IMR-90 (cell line): ENCODE measurements at regions not wholly inside any gene's neighbourhood (a gene's known extent, or its start where the extent isn't known, plus 50 kb on each side); places are given as distances from the start of the nearest gene placed in this dataset.

Source experiments
- ATAC-seq: fragments of 200-7000 bp; cut with Tn5 transposase; 2 replicates; pipeline ENCODE4 v1.9.1; 2020; ENCODE audit warnings: low read depth, mild to moderate bottlenecking, moderate library complexity
- BruUV-seq: library from RNA; stranded (reverse); fragments of 400-500 nt; replicated peaks from 2 replicates; lab custom pipeline; 2021; lab: Mats Ljungman, UMichigan
- CTCF ChIA-PET: fragments of 300-600 bp; formaldehyde crosslinking; extraction: SDS; loops from one replicate; lab custom pipeline; 2021; ENCODE audit warnings: antibody characterized with exemption; lab: Yijun Ruan, JAX
- POLR2A ChIA-PET: fragments of 300-600 bp; sonication (Branson Sonifier 250); formaldehyde crosslinking; loops from one replicate; lab custom pipeline; 2022; ENCODE audit warnings: antibody characterized with exemption; ENCODE audit not compliant: unreplicated experiment; lab: Charles Lee
- DNase-seq: peaks from one replicate; pipeline ENCODE4 v3.0.0; 2013
- H2AFZ ChIP-seq: replicated peaks from 2 replicates; pipeline ENCODE3; 2013; ENCODE audit warnings: low read length, mild to moderate bottlenecking; ENCODE audit not compliant: poor library complexity
- H2AK5ac ChIP-seq: 2 replicates; pipeline ENCODE4 v1.6.1; 2013; ENCODE audit warnings: low read depth, low read length, inconsistent platforms
- H2AK9ac ChIP-seq: replicated peaks from 2 replicates; pipeline ENCODE3; 2013; ENCODE audit warnings: mild to moderate bottlenecking, low read depth, low read length, moderate library complexity; ENCODE audit not compliant: poor library complexity
- H2BK120ac ChIP-seq: 2 replicates; pipeline ENCODE4 v1.6.1; 2013; ENCODE audit warnings: low read depth, low read length, inconsistent platforms
- H2BK15ac ChIP-seq: 3 replicates; pipeline ENCODE4 v1.6.1; 2013; ENCODE audit warnings: low read depth, low read length, inconsistent platforms
- H2BK20ac ChIP-seq: 2 replicates; pipeline ENCODE4 v1.6.1; 2013; ENCODE audit warnings: low read depth, mild to moderate bottlenecking, inconsistent platforms, low read length, moderate library complexity
- H2BK5ac ChIP-seq: 2 replicates; pipeline ENCODE4 v1.6.1; 2013; ENCODE audit warnings: mild to moderate bottlenecking, low read depth, low read length, inconsistent platforms; ENCODE audit not compliant: poor library complexity, severe bottlenecking
- H3K14ac ChIP-seq: replicated peaks from 2 replicates; pipeline ENCODE4 v1.6.1; 2013; ENCODE audit warnings: low read depth, low read length, inconsistent platforms
- H3K18ac ChIP-seq: 2 replicates; pipeline ENCODE4 v1.6.1; 2013; ENCODE audit warnings: low read depth, low read length, control low read depth
- H3K23ac ChIP-seq: 2 replicates; pipeline ENCODE4 v1.6.1; 2013; ENCODE audit warnings: low read depth, low read length, inconsistent platforms
- H3K27ac ChIP-seq: 2 replicates; pipeline ENCODE4 v1.5.1; 2013; ENCODE audit warnings: mild to moderate bottlenecking, control low read depth, low read length; ENCODE audit not compliant: insufficient read depth
- H3K27me3 ChIP-seq: 2 replicates; pipeline ENCODE4 v1.6.1; 2013; ENCODE audit warnings: low read length; ENCODE audit not compliant: control insufficient read depth, insufficient read depth
- H3K36me3 ChIP-seq: 2 replicates; pipeline ENCODE4 v1.6.1; 2013; ENCODE audit warnings: low read length, mixed read lengths; ENCODE audit not compliant: control insufficient read depth, insufficient read depth
- H3K4ac ChIP-seq: 2 replicates; pipeline ENCODE4 v1.6.1; 2013; ENCODE audit warnings: low read depth, low read length, inconsistent platforms
- H3K4me1 ChIP-seq: 2 replicates; pipeline ENCODE4 v1.6.1; 2013; ENCODE audit warnings: low read length, mixed read lengths; ENCODE audit not compliant: control insufficient read depth, insufficient read depth
- H3K4me2 ChIP-seq: 2 replicates; pipeline ENCODE4 v1.6.1; 2013; ENCODE audit warnings: low read depth, mild to moderate bottlenecking, control low read depth, low read length, moderate library complexity
- H3K4me3 ChIP-seq: 2 replicates; pipeline ENCODE4 v1.5.1; 2013; ENCODE audit warnings: low read depth, mild to moderate bottlenecking, control low read depth, low read length, moderate library complexity; ENCODE audit not compliant: insufficient read depth
- H3K56ac ChIP-seq: 2 replicates; pipeline ENCODE4 v1.6.1; 2013; ENCODE audit warnings: low read length, inconsistent platforms; ENCODE audit not compliant: insufficient read depth; ENCODE audit errors: extremely low read depth
- H3K79me1 ChIP-seq, 2 experiments: 2 replicates each; pipeline ENCODE4 v1.6.1; 2013; ENCODE audit warnings: low read length in 2 of 2, inconsistent platforms in 1 of 2, low read depth in 1 of 2
- H3K9ac ChIP-seq: 2 replicates; pipeline ENCODE4 v1.6.1; 2013; ENCODE audit warnings: low read depth, low read length, control low read depth
- H3K9me1 ChIP-seq: 2 replicates; pipeline ENCODE4 v1.6.1; 2013; ENCODE audit warnings: low read length, inconsistent platforms; ENCODE audit not compliant: insufficient read depth
- H3K9me3 ChIP-seq: 2 replicates; pipeline ENCODE4 v1.6.1; 2013; ENCODE audit warnings: low read length; ENCODE audit not compliant: control insufficient read depth, insufficient read depth
- H4K20me1 ChIP-seq: 2 replicates; pipeline ENCODE4 v1.6.1; 2013; ENCODE audit warnings: low read length, inconsistent platforms; ENCODE audit not compliant: insufficient read depth
- H4K5ac ChIP-seq: 2 replicates; pipeline ENCODE4 v1.6.1; 2013; ENCODE audit warnings: mild to moderate bottlenecking, low read depth, low read length, control low read depth
- H4K8ac ChIP-seq, 2 experiments: 2 replicates each; pipeline ENCODE4 v1.6.1; 2013; ENCODE audit warnings: low read depth in 2 of 2, low read length in 2 of 2, control low read depth in 1 of 2, inconsistent platforms in 1 of 2
- H4K91ac ChIP-seq: 2 replicates; pipeline ENCODE4 v1.6.1; 2013; ENCODE audit warnings: low read depth, low read length, inconsistent platforms; ENCODE audit not compliant: insufficient read depth
- BHLHE40 ChIP-seq: fragments of 150-350 bp; IDR thresholded peaks from 2 replicates; pipeline ENCODE4 v1.6.1; 2016; ENCODE audit warnings: mild to moderate bottlenecking, low read depth, low read length
- CEBPB ChIP-seq: IDR thresholded peaks from 2 replicates; pipeline ENCODE4 v1.6.1; 2012; ENCODE audit warnings: low read depth, low read length, improper control_type of control experiment
- FOS ChIP-seq: fragments of 150-350 bp; IDR thresholded peaks from 2 replicates; pipeline ENCODE4 v1.6.1; 2016; ENCODE audit warnings: low read depth, low read length
- MAFK ChIP-seq: IDR thresholded peaks from 2 replicates; pipeline ENCODE4 v1.6.1; 2012; ENCODE audit warnings: low read depth, low read length, improper control_type of control experiment
- MAZ ChIP-seq: IDR thresholded peaks from 2 replicates; pipeline ENCODE4 v1.6.1; 2012; ENCODE audit warnings: low read depth, mild to moderate bottlenecking, low read length, improper control_type of control experiment, moderate library complexity, borderline replicate concordance
- MXI1 ChIP-seq: IDR thresholded peaks from 2 replicates; pipeline ENCODE4 v1.6.1; 2012; ENCODE audit warnings: low read depth, mild to moderate bottlenecking, low read length, moderate library complexity, borderline replicate concordance
- NFE2L2 ChIP-seq: fragments of 150-350 bp; IDR thresholded peaks from 2 replicates; pipeline ENCODE4 v1.6.1; 2016; ENCODE audit warnings: low read depth, mild to moderate bottlenecking, low read length
- RAD21 ChIP-seq: IDR thresholded peaks from 2 replicates; pipeline ENCODE4 v1.6.1; 2012; ENCODE audit warnings: low read length, improper control_type of control experiment
- RCOR1 ChIP-seq: IDR thresholded peaks from 2 replicates; pipeline ENCODE4 v1.6.1; 2012; ENCODE audit warnings: mild to moderate bottlenecking, low read length, improper control_type of control experiment; ENCODE audit not compliant: insufficient replicate concordance
- RFX5 ChIP-seq: IDR thresholded peaks from 2 replicates; pipeline ENCODE4 v1.8.0; 2012; ENCODE audit warnings: low read depth, mild to moderate bottlenecking, low read length, moderate library complexity
- whole genome bisulfite sequencing, 2 experiments: methylation state at CpG; one replicate each; pipeline versions ENCODE4 v1.1.5 to v1.1.7; 2013; ENCODE audit warnings: missing lambda C conversion rate in 2 of 2; ENCODE audit not compliant: insufficient read length in 1 of 2; ENCODE audit errors: extremely low coverage in 2 of 2; 5-methylcytosine and 5-hydroxymethylcytosine counted together
- dilution Hi-C: fragments of 300-500 bp; cut with HindIII; formaldehyde crosslinking; loops from one replicate; pipeline ENCODE4 v1.14.3; 2018; ENCODE audit warnings: low sequenced_read_pairs; ENCODE audit not compliant: unreplicated experiment
- in situ Hi-C: fragments of 300-500 bp; cut with MboI; formaldehyde crosslinking; loops from 3 replicates; pipeline ENCODE4 v1.14.3; 2019; ENCODE audit warnings: low sequenced_read_pairs, inconsistent platforms, mixed read lengths
- intact Hi-C: fragments of 100-400 bp; cut with micrococcal nuclease; formaldehyde crosslinking; loops from 2 replicates; pipeline ENCODE4 v1.10.0; 2022
- TF ChIP-seq, protein P1 (sequence below): fragments of 150-350 bp; IDR thresholded peaks from 2 replicates; pipeline ENCODE4 v1.6.1; 2017; ENCODE audit warnings: mild to moderate bottlenecking, antibody characterized with exemption, low read length, low read depth
- TF ChIP-seq, protein P2 (sequence below): fragments of 150-350 bp; IDR thresholded peaks from 2 replicates; pipeline ENCODE4 v1.6.1; 2016; ENCODE audit warnings: low read depth, mild to moderate bottlenecking, low read length, moderate library complexity, borderline replicate concordance

DNA sequence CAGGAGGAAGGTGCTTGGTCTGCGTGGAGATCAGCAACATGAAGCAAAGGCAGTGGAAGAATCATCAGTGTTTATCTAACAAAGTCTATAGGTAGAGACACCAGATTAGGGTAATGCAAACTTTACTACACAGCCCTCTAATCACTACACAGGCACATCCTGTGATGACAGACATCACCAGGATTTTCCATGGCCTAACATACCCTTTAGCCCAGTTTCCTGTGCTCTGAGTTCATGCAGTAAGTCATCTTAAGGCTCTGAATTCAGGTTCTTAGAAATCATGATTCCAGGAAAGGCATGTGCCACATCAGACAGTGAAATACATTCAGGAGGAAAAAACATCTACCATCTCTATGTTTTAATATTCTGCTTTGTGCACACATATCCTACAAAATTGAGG is 708.5 kb upstream of the SLC8A1 start:
- Histone ChIP-seq H2BK20ac (no peak overlapping the region), H3K56ac (no peak overlapping the region), H2AFZ (no peak overlapping the region), H3K79me1 (no peaks in the 10 kb centered on the region), H3K9ac (no peak overlapping the region), H4K8ac (no peak overlapping the region), H2AK5ac (no peak overlapping the region), H3K9me1 (no peaks in the 10 kb centered on the region), H3K9me3 (no peaks in the 10 kb centered on the region), H3K14ac (no peak overlapping the region), H3K4me3 (no peak overlapping the region), H2AK9ac (no peak overlapping the region), H3K4ac (no peak overlapping the region), H3K4me1 (no peaks in the 10 kb centered on the region), H2BK15ac (no peak overlapping the region), H3K36me3 (no peaks in the 10 kb centered on the region), H3K27ac (no peak overlapping the region), H2BK120ac (no peak overlapping the region), H3K27me3 (no peaks in the 10 kb centered on the region), H3K18ac (no peak overlapping the region), H2BK5ac (no peak overlapping the region), H3K4me2 (no peak overlapping the region), H4K5ac (no peak overlapping the region), H4K91ac (no peak overlapping the region), H3K23ac (no peak overlapping the region), H4K20me1 (no peaks in the 10 kb centered on the region)
- no TSS peak for BruUV-seq
- no CpG with 5 or more reads among the region's 1 CpG for WGBS, 2 experiments
- TF ChIP-seq MXI1 (no peak), MAZ (no peak), MAFK (no peak), RCOR1 (no peak), BHLHE40 (no peak), RAD21 (no peak), NFE2L2 (no peak), CEBPB (no peak), FOS (no peak), RFX5 (no peak)
- TF ChIP-seq, protein P1, sequence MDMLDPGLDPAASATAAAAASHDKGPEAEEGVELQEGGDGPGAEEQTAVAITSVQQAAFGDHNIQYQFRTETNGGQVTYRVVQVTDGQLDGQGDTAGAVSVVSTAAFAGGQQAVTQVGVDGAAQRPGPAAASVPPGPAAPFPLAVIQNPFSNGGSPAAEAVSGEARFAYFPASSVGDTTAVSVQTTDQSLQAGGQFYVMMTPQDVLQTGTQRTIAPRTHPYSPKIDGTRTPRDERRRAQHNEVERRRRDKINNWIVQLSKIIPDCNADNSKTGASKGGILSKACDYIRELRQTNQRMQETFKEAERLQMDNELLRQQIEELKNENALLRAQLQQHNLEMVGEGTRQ = no peak
- TF ChIP-seq, protein P2, sequence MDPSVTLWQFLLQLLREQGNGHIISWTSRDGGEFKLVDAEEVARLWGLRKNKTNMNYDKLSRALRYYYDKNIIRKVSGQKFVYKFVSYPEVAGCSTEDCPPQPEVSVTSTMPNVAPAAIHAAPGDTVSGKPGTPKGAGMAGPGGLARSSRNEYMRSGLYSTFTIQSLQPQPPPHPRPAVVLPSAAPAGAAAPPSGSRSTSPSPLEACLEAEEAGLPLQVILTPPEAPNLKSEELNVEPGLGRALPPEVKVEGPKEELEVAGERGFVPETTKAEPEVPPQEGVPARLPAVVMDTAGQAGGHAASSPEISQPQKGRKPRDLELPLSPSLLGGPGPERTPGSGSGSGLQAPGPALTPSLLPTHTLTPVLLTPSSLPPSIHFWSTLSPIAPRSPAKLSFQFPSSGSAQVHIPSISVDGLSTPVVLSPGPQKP = no peak
- intact Hi-C loops (no loop called here), dilution Hi-C loops (no loop called here), in situ Hi-C loops (no loop called here)
- ATAC-seq = no peak
- no peak for DNase-seq
- ChIA-PET CTCF (no interaction called here), POLR2A (no interaction called here)
